ENCODE measurements at regions not wholly inside any gene's neighbourhood (a gene's known extent, or its start where the extent isn't known, plus 50 kb on each side); places are given as distances from the start of the nearest gene placed in this dataset.

GRCh38 chr1:90387805-90388204 is 329.3 kb downstream of the BARHL2 start:
- no peaks in the 10 kb centered on the region for H3K27me3 ChIP-seq (ENCODE audit: low read depth)
- H3K27ac ChIP-seq = no peak overlapping the region
- TF ChIP-seq, protein P1, sequence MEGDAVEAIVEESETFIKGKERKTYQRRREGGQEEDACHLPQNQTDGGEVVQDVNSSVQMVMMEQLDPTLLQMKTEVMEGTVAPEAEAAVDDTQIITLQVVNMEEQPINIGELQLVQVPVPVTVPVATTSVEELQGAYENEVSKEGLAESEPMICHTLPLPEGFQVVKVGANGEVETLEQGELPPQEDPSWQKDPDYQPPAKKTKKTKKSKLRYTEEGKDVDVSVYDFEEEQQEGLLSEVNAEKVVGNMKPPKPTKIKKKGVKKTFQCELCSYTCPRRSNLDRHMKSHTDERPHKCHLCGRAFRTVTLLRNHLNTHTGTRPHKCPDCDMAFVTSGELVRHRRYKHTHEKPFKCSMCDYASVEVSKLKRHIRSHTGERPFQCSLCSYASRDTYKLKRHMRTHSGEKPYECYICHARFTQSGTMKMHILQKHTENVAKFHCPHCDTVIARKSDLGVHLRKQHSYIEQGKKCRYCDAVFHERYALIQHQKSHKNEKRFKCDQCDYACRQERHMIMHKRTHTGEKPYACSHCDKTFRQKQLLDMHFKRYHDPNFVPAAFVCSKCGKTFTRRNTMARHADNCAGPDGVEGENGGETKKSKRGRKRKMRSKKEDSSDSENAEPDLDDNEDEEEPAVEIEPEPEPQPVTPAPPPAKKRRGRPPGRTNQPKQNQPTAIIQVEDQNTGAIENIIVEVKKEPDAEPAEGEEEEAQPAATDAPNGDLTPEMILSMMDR (IDR thresholded peaks at IDR 0.05) = no peak
- intact Hi-C loops (cut with DNase I) = no loop called here
- no peaks in the 10 kb centered on the region for H3K36me3 ChIP-seq
- H3K4me1 ChIP-seq = no peaks in the 10 kb centered on the region
- ATAC-seq (no peak), DNase-seq (no peak)
- no peak overlapping the region for H3K4me3 ChIP-seq
- no peaks in the 10 kb centered on the region for H3K9me3 ChIP-seq

- TF ChIP-seq, protein P1 (IDR thresholded peaks at IDR 0.05) = no peak
- intact Hi-C loops (cut with DNase I) = no loop called here
- H3K27me3 ChIP-seq (ENCODE audit: low read depth) = no peaks in the 10 kb centered on the region
- no peaks in the 10 kb centered on the region for H3K9me3 ChIP-seq
- no peak overlapping the region for H3K4me3 ChIP-seq
- no peaks in the 10 kb centered on the region for H3K36me3 ChIP-seq
- H3K4me1 ChIP-seq = no peaks in the 10 kb centered on the region
- DNase-seq = no peak
- H3K27ac ChIP-seq = no peak overlapping the region
- ATAC-seq = no peak
Measured at GRCh38 chr1:90386899-90387720, 330.0 kb downstream of the BARHL2 start.

GRCh38 chr1:90384193-90384592 is 332.9 kb downstream of the BARHL2 start:
- no peaks in the 10 kb centered on the region for H3K36me3 ChIP-seq
- intact Hi-C loops (cut with DNase I) = no loop called here
- ATAC-seq = no peak
- TF ChIP-seq, protein P1 (IDR thresholded peaks at IDR 0.05) = no peak
- H3K4me3 ChIP-seq = no peak overlapping the region
- H3K27ac ChIP-seq = no peak overlapping the region
- no peaks in the 10 kb centered on the region for H3K27me3 ChIP-seq (ENCODE audit: low read depth)
- no peaks in the 10 kb centered on the region for H3K4me1 ChIP-seq
- H3K9me3 ChIP-seq = no peaks in the 10 kb centered on the region
- no peak for DNase-seq

DNA sequence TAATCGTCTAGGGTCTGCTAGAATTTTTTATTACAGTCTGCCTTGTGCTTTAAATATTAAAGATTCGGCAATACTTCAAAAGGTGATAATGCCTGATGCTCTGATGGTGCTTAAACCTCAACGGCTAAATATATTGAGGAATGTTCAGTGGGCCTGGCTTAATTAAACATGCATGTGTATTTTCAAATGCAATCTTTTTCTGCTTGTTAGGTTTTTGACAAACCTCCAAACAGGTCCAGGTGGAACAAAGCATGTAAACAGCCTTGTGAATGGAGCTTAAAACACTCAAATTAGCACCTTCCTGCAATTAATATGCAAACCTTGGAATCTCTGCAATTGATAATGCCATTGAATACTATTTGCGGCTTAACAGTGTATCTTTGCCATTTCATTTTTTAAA is 334.9 kb downstream of the BARHL2 start:
- TF ChIP-seq, protein P1 (IDR thresholded peaks at IDR 0.05) = no peak
- intact Hi-C loops (cut with DNase I) = no loop called here
- Histone ChIP-seq H3K27ac (no peak overlapping the region), H3K4me3 (no peak overlapping the region), H3K27me3 (ENCODE audit: low read depth) (no peaks in the 10 kb centered on the region), H3K4me1 (no peaks in the 10 kb centered on the region), H3K9me3 (no peaks in the 10 kb centered on the region), H3K36me3 (no peaks in the 10 kb centered on the region)
- DNase-seq (no peak), ATAC-seq (no peak)

DNA sequence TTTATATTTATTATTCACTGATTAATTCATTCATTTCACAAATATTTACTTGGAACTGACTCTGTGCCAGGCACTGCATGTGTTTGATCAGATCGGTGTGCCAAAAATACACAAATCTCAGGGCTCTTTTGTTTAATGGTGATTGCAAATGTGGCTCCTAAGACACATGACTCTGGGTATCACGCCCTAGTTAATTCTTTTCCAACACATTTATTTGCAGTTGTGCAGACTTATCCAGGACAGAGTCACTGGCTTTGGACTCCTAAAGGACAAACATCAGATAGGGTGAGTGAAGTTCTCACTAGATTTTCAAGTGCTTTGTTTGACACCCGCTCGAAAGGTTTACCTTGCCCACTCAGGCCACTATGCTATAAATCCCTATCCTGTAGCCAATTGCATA is 335.5 kb downstream of the BARHL2 start:
- intact Hi-C loops (cut with DNase I) = no loop called here
- no peaks in the 10 kb centered on the region for H3K36me3 ChIP-seq
- DNase-seq (no peak), ATAC-seq (peak in 1 of 2 donors; percentile 12)
- H3K9me3 ChIP-seq = no peaks in the 10 kb centered on the region
- TF ChIP-seq, protein P1 (IDR thresholded peaks at IDR 0.05) = no peak
- H3K4me3 ChIP-seq = no peak overlapping the region
- H3K27ac ChIP-seq = no peak overlapping the region
- H3K4me1 ChIP-seq = no peaks in the 10 kb centered on the region
- H3K27me3 ChIP-seq (ENCODE audit: low read depth) = no peaks in the 10 kb centered on the region
